GM10266 (cell line): ENCODE measurements at regions not wholly inside any gene's neighbourhood (a gene's known extent, or its start where the extent isn't known, plus 50 kb on each side); places are given as distances from the start of the nearest gene placed in this dataset.

Source experiments
- DNase-seq: peaks from one replicate; pipeline ENCODE4 v3.0.0; 2012; ENCODE audit errors: extremely low spot score
- TF ChIP-seq, protein P1 (sequence below): IDR thresholded peaks from 2 replicates; pipeline ENCODE4 v1.5.1; 2012; ENCODE audit warnings: mild to moderate bottlenecking, low read depth; ENCODE audit not compliant: control insufficient read depth, insufficient read depth; ENCODE audit errors: missing control alignments

DNA sequence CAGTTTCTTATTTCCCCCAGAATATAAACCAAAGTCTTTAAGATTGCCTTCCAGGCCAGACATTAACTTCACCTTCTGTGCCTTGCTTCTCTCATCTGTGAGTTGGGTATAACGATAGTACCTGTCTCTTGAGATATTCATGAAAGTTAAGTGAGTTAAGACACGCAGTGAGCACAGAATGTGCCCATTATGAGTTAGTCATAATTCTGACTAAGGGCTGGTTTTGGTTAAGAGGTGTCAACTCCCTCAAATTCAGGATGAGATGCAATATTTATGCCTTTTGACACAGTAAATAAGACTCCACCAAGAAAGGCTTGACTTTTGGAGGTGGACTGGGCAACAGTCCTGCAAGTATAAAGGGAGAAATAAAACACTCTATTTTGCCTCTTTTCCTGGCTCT is 528.7 kb upstream of the IGFBP3 start:
- DNase-seq = no peak

DNA sequence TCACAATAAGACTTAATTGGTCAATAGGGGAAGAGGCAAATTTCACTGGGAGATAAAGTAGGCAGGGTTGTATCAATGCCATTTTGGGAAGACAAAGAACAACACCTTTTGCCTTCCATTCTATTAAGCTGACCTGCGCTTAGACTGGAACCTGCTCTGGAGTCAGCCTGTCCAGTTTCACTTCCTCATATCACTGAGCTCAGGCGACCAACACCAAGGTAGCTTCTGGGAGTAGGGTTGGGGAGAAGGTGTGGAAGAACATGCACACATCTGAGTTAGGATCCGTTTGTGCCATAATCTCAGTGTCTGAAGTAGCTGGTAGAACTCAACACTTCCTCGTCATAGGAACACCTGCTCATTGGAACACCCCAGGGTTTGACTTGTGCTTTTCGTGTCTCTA is 527.4 kb upstream of the IGFBP3 start:
- TF ChIP-seq, protein P1, sequence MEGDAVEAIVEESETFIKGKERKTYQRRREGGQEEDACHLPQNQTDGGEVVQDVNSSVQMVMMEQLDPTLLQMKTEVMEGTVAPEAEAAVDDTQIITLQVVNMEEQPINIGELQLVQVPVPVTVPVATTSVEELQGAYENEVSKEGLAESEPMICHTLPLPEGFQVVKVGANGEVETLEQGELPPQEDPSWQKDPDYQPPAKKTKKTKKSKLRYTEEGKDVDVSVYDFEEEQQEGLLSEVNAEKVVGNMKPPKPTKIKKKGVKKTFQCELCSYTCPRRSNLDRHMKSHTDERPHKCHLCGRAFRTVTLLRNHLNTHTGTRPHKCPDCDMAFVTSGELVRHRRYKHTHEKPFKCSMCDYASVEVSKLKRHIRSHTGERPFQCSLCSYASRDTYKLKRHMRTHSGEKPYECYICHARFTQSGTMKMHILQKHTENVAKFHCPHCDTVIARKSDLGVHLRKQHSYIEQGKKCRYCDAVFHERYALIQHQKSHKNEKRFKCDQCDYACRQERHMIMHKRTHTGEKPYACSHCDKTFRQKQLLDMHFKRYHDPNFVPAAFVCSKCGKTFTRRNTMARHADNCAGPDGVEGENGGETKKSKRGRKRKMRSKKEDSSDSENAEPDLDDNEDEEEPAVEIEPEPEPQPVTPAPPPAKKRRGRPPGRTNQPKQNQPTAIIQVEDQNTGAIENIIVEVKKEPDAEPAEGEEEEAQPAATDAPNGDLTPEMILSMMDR = no peak
- DNase-seq = no peak

More for the DNA sequence above, 528.7 kb upstream of the IGFBP3 start:
- TF ChIP-seq, protein P1 = no peak

DNA sequence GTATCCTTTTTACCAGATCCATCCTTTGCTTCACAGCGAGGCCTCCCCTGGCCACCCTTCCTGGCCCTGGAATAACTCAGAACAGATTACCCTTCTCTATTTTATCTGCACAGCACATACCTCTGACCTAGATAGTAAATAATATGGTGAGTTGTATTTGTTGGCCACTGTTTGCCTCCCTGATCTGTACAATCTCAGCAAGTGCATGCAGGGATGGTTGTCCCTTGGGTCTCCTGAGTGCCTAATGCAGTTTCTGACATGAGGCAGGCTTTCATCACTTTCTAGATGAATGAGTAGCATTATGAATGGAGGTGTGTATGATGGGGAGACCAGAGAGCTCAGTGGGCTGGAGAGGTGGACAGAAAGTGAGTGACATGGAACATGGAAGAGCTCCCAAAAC is 525.1 kb upstream of the IGFBP3 start:
- no peak for DNase-seq
- TF ChIP-seq, protein P1 = no peak

DNA sequence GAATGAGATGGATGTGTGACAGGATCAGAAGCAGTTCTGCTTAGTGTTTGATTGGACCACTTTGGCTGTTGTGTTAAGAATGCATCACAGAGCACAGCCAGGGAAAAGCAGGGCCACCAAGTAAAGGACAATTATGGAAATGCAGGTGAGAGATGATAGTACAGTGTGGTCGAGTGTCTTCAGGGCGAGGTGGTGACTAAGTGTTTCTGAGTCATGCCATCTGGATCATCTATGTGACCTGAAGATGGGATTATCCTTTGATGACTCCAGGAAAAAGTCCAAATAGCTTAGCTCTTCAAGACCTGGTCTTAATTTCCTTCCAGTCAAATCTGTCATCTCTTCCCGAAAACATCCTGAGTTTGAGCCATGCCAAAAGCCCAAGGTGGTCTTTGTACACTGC is 523.2 kb upstream of the IGFBP3 start:
- DNase-seq = no peak

DNA sequence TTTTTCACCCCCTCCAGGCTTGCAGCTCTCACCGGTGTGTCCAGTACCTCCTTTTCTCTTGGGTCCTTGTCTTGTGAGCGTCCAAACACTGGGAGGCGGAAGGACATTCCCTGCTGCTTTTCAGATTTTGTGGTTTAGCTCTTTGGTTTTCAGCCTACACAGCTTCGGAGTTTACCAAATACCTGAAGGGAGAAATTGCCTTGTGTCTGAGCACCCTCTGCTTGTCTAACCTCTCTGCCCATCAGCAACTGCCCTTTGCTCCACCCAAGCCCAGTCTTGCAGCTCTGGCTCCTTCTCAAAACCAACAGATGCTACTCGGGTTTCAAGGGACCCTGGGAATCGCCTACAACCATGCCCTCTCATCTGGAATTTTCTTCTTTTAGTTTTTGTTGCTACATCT is 519.1 kb upstream of the IGFBP3 start:
- no peak for DNase-seq
- TF ChIP-seq, protein P1 = no peak

More for the DNA sequence above, 523.2 kb upstream of the IGFBP3 start:
- TF ChIP-seq, protein P1 = no peak

DNA sequence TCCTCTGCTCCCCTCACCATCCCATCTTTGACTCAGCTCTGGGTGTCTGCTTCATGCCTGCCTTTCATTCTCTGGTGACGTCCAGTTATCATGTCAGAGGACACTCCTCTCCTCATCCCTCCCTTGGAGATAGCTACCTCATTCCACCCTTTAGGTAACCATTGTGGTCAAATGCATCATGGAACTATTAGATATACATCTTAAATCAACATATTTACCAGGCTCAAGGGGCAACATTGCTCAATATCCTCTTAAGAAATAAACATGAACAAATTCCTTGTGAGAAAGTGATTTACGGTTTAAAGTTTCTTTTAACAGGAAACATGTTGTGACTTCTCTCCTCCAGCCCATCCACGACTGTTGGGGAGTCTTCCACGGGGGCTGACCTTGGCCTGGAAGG is 511.6 kb upstream of the IGFBP3 start:
- TF ChIP-seq, protein P1 = no peak
- no peak for DNase-seq

DNA sequence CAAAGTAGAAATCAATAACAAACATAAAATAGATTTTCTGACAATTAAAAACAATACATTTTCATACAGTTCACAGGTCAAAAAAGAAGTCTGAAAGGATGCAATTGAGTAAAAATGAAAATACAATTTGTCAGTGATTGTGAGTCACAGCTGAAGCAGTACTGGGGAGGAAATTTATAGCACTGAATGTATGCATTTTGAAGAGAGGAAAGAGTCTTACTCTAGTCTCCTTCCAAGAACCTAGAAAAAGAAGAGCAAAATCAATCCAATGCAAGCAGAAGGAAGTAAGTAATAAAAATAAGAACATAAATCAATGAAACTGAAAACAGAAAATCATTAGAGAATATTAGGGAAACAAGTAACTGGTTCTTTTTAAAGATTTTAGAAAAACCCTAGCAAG is 507.2 kb upstream of the IGFBP3 start:
- TF ChIP-seq, protein P1 = no peak

More for the DNA sequence above, 507.2 kb upstream of the IGFBP3 start:
- no peak for DNase-seq
